ENCODE measurements at regions not wholly inside any gene's neighbourhood (a gene's known extent, or its start where the extent isn't known, plus 50 kb on each side); places are given as distances from the start of the nearest gene placed in this dataset.
"Not testable (repeated sequence)": the region's sequence is repeated elsewhere in the genome, so short reads cannot be mapped to it uniquely, and the experiment has no call there.

DNA sequence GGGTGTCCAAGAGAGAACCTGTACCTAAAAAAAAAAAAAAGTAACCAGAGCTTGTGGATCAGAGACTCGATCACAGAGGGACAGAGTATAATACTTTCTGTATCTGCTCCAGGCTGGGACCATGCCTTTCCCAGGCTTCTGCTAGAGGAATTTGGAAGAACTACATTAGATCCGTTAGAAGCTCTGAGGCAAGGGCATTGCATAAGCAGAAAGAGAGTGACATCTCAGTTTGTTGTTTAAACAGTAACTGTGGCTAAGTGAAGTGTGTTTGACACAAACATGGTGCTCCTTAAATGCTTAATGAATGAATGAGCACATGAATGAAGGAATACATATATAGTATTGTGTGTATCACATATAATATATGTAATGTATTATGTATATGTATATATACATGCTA is 131.2 kb downstream of the HS3ST3B1 start:
- H3K4me3 ChIP-seq (ENCODE audit: low read depth, poor library complexity, severe bottlenecking), result no peak overlapping the region
- WGBS, 2 donors, result 52 to 75% methylated on average over 2 of the region's 2 CpGs
- DNase-seq (ENCODE audit: low spot score in 2 of 2), result no peak
- no peak for TF ChIP-seq POLR2A (IDR thresholded peaks at IDR 0.05)
- TF ChIP-seq, protein P1, sequence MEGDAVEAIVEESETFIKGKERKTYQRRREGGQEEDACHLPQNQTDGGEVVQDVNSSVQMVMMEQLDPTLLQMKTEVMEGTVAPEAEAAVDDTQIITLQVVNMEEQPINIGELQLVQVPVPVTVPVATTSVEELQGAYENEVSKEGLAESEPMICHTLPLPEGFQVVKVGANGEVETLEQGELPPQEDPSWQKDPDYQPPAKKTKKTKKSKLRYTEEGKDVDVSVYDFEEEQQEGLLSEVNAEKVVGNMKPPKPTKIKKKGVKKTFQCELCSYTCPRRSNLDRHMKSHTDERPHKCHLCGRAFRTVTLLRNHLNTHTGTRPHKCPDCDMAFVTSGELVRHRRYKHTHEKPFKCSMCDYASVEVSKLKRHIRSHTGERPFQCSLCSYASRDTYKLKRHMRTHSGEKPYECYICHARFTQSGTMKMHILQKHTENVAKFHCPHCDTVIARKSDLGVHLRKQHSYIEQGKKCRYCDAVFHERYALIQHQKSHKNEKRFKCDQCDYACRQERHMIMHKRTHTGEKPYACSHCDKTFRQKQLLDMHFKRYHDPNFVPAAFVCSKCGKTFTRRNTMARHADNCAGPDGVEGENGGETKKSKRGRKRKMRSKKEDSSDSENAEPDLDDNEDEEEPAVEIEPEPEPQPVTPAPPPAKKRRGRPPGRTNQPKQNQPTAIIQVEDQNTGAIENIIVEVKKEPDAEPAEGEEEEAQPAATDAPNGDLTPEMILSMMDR (IDR thresholded peaks at IDR 0.05), result no peak
- intact Hi-C loops (cut with DNase I; ENCODE audit: low total_unique reads), result no loop called here

DNA sequence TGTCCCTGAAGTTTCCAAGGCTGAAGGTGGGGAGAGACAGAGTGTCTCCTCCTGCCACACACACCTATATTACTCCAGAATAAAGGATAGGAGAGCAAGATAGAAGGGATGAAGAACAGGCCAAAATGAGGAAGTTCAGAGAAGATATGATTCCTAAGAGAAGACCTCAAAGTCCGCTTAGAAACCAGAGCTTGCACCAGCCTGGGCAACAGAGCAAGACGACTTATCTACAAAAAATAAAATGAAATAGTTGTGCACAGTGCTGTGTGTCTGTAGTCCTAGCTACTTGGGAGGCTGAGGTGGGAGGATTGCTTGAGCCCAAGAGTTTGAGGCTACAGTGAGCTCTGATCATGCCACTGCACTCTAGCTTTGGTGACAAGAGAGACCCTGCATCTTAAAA is 128.2 kb downstream of the HS3ST3B1 start:
- 81 to 92% methylated on average over 2 of the region's 2 CpGs for WGBS, 2 donors
- TF ChIP-seq POLR2A (IDR thresholded peaks at IDR 0.05), result no peak
- TF ChIP-seq, protein P1 (IDR thresholded peaks at IDR 0.05), result no peak

DNA sequence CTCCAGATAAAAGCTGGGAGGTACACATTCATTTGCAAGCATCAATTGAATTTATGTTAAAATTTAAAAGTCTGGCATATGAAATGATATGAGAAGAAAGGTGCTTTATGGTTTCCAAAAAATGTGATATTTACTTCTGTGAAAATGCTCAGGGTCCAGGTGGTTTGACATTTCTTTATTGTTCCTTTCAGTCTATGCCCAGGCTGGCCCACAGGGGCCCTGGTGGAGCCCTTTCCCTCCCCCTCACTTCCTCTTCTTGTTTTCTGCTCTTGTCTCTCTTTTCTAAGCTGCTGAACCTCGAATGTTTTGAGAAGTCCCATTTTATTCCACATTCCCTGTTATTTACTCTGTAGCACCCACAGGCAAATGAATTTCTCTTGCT is 127.8 kb downstream of the HS3ST3B1 start:
- intact Hi-C loops (cut with DNase I; ENCODE audit: low total_unique reads), result no loop called here
- DNase-seq (ENCODE audit: low spot score in 2 of 2), result no peak
- H3K4me3 ChIP-seq (ENCODE audit: low read depth, poor library complexity, severe bottlenecking), result no peak overlapping the region
- TF ChIP-seq POLR2A (IDR thresholded peaks at IDR 0.05), result no peak
- WGBS, 2 donors, result 13 to 28% methylated on average over 1 of the region's 1 CpG

More for the DNA sequence above, 128.2 kb downstream of the HS3ST3B1 start:
- intact Hi-C loops (cut with DNase I; ENCODE audit: low total_unique reads), result no loop called here
- no peak overlapping the region for H3K4me3 ChIP-seq (ENCODE audit: low read depth, poor library complexity, severe bottlenecking)
- no peak for DNase-seq (ENCODE audit: low spot score in 2 of 2)

DNA sequence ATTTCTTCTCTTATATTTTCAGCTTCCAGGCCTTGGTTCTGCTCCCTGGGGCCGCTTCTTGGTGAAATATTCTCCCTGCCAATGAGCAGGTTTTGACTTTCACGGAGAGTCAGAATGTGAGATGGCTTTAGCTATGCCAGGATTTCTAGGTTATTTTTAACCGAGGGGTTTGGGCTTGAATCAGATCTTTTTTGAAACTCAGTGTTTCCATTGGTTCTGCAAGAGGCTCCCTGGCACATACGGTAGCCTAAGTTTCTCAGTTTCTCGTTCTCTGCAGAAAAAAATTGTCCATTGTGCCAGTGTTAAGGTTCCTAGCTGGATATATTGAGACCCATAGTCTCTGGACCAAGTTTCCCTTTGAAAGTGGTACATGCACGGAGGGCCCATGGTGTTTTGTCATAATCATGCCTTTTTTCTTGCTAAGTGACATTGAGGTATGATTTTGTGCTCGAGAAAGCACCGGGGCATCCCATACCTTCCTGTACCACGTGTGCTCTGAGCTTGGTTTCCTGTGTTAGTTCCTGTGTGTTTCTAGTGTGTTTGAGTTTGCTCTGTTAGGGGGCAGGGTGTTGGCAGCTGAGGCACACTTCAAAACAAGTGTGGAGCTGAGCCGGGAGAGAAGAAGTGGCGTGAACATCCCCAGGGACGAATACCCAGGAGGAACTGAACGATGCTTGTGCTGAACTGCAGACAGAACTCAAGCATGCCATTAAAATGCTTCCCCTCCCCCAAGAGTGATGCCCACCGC is 127.2 kb downstream of the HS3ST3B1 start:
- WGBS, 2 donors, result 48 to 51% methylated on average over 14 of the region's 14 CpGs
- no peak for TF ChIP-seq POLR2A (IDR thresholded peaks at IDR 0.05)
- TF ChIP-seq, protein P1 (IDR thresholded peaks at IDR 0.05), result no peak
- H3K4me3 ChIP-seq (ENCODE audit: low read depth, poor library complexity, severe bottlenecking), result no peak overlapping the region
- DNase-seq (ENCODE audit: low spot score in 2 of 2), result no peak
- intact Hi-C loops (cut with DNase I; ENCODE audit: low total_unique reads), result no loop called here

DNA sequence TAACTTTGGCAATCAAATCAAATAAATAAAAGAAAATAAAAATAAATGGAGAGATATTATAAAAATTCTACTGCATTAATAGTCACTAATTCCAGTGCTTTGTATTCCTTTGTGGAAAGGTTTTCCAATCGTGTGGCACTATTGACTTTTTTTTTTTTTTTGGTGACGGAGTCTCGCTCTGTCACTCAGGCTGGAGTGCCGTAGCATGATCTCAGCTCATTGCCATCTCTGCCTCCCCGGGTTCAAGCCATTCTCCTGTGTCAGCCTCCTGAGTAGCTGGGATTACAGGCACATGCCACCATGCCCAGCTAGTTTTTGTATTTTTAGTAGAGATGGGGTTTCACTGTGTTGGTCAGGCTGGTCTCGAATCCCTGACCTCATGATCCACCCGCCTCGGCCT is 122.3 kb downstream of the HS3ST3B1 start:
- intact Hi-C loops (cut with DNase I; ENCODE audit: low total_unique reads); DNase-seq (ENCODE audit: low spot score in 2 of 2); H3K4me3 ChIP-seq (ENCODE audit: low read depth, poor library complexity, severe bottlenecking): not testable (repeated sequence)
- 83 to 91% methylated on average over 8 of the region's 8 CpGs for WGBS, 2 donors

DNA sequence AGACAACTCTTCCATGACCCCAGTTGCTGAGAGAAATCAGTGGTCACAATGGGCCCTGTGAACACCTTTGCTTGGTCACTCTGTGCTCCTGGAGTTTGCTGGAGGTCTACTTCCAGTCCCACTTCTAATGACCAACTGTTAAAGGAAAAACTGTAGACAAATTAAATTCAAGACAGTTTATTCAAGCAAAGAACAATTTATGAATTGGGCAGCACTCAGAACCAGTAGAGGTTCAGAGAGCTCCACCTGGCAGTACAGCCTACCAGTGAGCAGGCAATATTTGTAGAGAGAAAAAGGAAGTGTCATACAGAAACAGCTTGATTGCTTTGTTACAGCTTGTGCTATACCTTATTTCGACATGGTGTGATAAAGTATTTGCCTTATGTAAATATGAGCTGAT is 116.5 kb downstream of the HS3ST3B1 start:
- TF ChIP-seq, protein P1 (IDR thresholded peaks at IDR 0.05), result no peak
- TF ChIP-seq POLR2A (IDR thresholded peaks at IDR 0.05), result no peak
- WGBS, 2 donors, result 83 to 86% methylated on average over 1 of the region's 1 CpG
- intact Hi-C loops (cut with DNase I; ENCODE audit: low total_unique reads), result no loop called here
- no peak overlapping the region for H3K4me3 ChIP-seq (ENCODE audit: low read depth, poor library complexity, severe bottlenecking)
- no peak for DNase-seq (ENCODE audit: low spot score in 2 of 2)

DNA sequence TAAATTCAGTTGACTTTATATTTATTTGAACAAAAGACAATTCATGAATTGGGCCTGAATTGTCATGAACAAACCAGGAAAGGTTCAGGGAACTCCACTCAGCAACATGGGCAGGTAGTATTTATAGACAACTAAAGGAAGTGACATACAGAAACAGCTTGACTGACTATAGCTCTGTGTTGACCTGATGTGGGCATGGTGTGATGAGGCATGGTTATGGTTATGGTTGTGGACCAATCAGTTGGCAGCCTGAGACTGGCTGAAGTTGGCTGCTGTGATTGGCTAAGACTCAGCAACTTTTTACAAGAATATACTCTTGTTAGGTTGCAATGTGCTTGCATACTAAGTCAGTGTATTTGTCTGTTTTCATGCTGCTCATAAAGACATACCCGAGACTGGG is 108.4 kb downstream of the HS3ST3B1 start:
- intact Hi-C loops (cut with DNase I; ENCODE audit: low total_unique reads), result no loop called here
- H3K4me3 ChIP-seq (ENCODE audit: low read depth, poor library complexity, severe bottlenecking), result no peak overlapping the region

More for the DNA sequence above, 108.4 kb downstream of the HS3ST3B1 start:
- no peak for DNase-seq (ENCODE audit: low spot score in 2 of 2)
- TF ChIP-seq POLR2A (IDR thresholded peaks at IDR 0.05), result no peak
- TF ChIP-seq, protein P1 (IDR thresholded peaks at IDR 0.05), result no peak
- WGBS, 2 donors, result 50 to 64% methylated on average over 1 of the region's 1 CpG
